Panc1 (cell line): ENCODE measurements at regions not wholly inside any gene's neighbourhood (a gene's known extent, or its start where the extent isn't known, plus 50 kb on each side); places are given as distances from the start of the nearest gene placed in this dataset.
A peak's percentile ranks its signal among the peaks of the same experiment; 100 is the strongest.

ENCODE experiments used
- SIN3A ChIP-seq: IDR thresholded peaks from 2 replicates; pipeline ENCODE4 v1.6.1; 2012; ENCODE audit warnings: low read depth, mild to moderate bottlenecking, low read length, moderate library complexity, borderline replicate concordance; ENCODE audit not compliant: insufficient read depth
- TF ChIP-seq, protein P1 (sequence below): fragments of 450-650 bp; IDR thresholded peaks from 2 replicates; pipeline ENCODE4 v1.5.1; 2017; ENCODE audit warnings: mild to moderate bottlenecking
- TF ChIP-seq, protein P2 (sequence below), 2 experiments: IDR thresholded peaks; 2 replicates each; pipeline ENCODE4 v1.6.1; 2011 to 2012; ENCODE audit warnings: low read depth in 2 of 2, control low read depth in 1 of 2, low read length in 1 of 2, mild to moderate bottlenecking in 1 of 2, moderate library complexity in 1 of 2; ENCODE audit not compliant: insufficient read depth in 1 of 2

DNA sequence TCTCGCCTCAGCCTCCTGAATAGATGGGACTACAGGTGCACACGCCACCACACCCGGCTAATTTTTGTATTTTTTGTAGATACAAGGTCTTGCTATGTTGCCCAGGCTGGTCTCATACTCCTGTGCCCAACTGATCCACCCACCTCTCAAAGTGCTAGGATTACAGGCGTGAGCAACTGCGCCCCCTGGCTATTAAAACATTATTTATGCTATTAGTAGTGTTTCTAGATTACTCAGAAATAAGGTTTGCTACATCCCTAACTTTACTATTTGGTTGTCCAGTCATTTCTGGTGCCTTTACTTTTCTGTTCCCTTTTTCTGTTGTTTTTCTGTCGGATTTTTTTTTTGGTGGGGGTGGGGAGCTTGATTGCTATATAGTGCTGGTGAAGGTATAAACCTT, 393.6 kb upstream of the TPM1 start:
- TF ChIP-seq, protein P1, sequence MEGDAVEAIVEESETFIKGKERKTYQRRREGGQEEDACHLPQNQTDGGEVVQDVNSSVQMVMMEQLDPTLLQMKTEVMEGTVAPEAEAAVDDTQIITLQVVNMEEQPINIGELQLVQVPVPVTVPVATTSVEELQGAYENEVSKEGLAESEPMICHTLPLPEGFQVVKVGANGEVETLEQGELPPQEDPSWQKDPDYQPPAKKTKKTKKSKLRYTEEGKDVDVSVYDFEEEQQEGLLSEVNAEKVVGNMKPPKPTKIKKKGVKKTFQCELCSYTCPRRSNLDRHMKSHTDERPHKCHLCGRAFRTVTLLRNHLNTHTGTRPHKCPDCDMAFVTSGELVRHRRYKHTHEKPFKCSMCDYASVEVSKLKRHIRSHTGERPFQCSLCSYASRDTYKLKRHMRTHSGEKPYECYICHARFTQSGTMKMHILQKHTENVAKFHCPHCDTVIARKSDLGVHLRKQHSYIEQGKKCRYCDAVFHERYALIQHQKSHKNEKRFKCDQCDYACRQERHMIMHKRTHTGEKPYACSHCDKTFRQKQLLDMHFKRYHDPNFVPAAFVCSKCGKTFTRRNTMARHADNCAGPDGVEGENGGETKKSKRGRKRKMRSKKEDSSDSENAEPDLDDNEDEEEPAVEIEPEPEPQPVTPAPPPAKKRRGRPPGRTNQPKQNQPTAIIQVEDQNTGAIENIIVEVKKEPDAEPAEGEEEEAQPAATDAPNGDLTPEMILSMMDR: peak; percentile 60
- TF ChIP-seq SIN3A: no peak
- TF ChIP-seq, protein P2, sequence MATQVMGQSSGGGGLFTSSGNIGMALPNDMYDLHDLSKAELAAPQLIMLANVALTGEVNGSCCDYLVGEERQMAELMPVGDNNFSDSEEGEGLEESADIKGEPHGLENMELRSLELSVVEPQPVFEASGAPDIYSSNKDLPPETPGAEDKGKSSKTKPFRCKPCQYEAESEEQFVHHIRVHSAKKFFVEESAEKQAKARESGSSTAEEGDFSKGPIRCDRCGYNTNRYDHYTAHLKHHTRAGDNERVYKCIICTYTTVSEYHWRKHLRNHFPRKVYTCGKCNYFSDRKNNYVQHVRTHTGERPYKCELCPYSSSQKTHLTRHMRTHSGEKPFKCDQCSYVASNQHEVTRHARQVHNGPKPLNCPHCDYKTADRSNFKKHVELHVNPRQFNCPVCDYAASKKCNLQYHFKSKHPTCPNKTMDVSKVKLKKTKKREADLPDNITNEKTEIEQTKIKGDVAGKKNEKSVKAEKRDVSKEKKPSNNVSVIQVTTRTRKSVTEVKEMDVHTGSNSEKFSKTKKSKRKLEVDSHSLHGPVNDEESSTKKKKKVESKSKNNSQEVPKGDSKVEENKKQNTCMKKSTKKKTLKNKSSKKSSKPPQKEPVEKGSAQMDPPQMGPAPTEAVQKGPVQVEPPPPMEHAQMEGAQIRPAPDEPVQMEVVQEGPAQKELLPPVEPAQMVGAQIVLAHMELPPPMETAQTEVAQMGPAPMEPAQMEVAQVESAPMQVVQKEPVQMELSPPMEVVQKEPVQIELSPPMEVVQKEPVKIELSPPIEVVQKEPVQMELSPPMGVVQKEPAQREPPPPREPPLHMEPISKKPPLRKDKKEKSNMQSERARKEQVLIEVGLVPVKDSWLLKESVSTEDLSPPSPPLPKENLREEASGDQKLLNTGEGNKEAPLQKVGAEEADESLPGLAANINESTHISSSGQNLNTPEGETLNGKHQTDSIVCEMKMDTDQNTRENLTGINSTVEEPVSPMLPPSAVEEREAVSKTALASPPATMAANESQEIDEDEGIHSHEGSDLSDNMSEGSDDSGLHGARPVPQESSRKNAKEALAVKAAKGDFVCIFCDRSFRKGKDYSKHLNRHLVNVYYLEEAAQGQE (IDR thresholded peaks at IDR 0.05; ENCODE audit: insufficient read depth in 1 of 2, low read depth in 2 of 2, low read length in 1 of 2): no peak
